ENCODE measurements at regions not wholly inside any gene's neighbourhood (a gene's known extent, or its start where the extent isn't known, plus 50 kb on each side); places are given as distances from the start of the nearest gene placed in this dataset.

DNA sequence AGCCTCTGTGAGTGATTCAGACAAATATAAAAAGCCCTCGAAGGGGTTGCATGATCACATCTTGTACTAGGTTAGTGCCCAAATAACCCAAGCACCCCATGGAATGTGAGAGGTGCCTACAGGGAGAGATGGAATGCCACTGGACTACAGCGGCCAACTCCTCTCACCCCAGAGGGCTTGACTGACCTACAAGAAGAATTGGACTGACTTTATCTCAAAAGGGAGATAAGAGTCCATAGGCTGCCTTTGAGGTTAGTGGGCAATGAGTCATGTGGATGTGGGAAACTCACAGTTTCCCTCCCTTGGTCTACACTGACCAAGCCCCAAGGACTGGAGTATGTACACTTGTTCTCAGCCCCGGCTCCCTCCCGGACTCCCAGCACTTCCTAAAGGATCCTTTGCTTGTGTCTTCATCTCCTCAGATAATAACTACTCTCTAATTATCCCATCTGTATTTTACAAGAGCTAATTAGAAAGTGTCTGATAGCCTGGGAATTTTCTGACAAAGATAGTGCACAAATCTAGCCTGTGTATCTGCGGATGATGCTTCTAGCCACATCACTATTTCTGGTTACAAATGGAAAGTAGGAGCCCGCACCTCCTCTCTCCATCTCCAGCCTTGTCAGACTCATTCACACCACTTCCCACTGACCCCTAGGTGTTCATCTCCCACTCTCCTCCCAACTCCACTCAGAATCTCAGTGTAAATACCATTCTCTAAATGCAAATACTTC is 547.8 kb upstream of the TBL1XR1 start:
- TF ChIP-seq TAF1 (IDR thresholded peaks at IDR 0.05; ENCODE audit: low read depth, low read length) (no peak), POLR2A (IDR thresholded peaks at IDR 0.05; ENCODE audit: low read depth, low read length) (no peak), POLR2AphosphoS5 (IDR thresholded peaks at IDR 0.05; ENCODE audit: low read depth, low read length) (no peak), POU2F2 (IDR thresholded peaks at IDR 0.05; ENCODE audit: low read depth, low read length) (no peak), SPI1 (IDR thresholded peaks at IDR 0.05; ENCODE audit: low read depth, low read length) (no peak)

Data from GM12891 (cell line).